ENCODE measurements at regions not wholly inside any gene's neighbourhood (a gene's known extent, or its start where the extent isn't known, plus 50 kb on each side); places are given as distances from the start of the nearest gene placed in this dataset.

GRCh38 chr2:66987733-66988132, 409.4 kb upstream of the ETAA1 start:
- TF ChIP-seq EZH2 (IDR thresholded peaks at IDR 0.05; ENCODE audit: borderline replicate concordance, control insufficient read depth, low read depth, low read length): no peak
- no peak for TF ChIP-seq CTCF (IDR thresholded peaks at IDR 0.05 in 2 of 3, conservative IDR thresholded peaks at IDR 0.05 in 1 of 3; ENCODE audit: control insufficient read depth in 2 of 3, extremely low read depth in 1 of 3, insufficient read depth in 1 of 3, low read depth in 3 of 3, low read length in 3 of 3)
- TF ChIP-seq ZNF274 (IDR thresholded peaks at IDR 0.05; ENCODE audit: insufficient read depth, insufficient read length): no peak
- TF ChIP-seq POLR2A (IDR thresholded peaks at IDR 0.05; ENCODE audit: low read depth, low read length): no peak
- TF ChIP-seq HDAC6 (IDR thresholded peaks at IDR 0.05; ENCODE audit: unreplicated experiment): no peak
- no peak for TF ChIP-seq EP300 (IDR thresholded peaks at IDR 0.05; ENCODE audit: borderline replicate concordance in 1 of 2, control insufficient read depth in 1 of 2, low read depth in 2 of 2, low read length in 2 of 2)
- TF ChIP-seq SIX5 (IDR thresholded peaks at IDR 0.05; ENCODE audit: low read depth, low read length, severe bottlenecking): no peak
- TF ChIP-seq GABPA (IDR thresholded peaks at IDR 0.05; ENCODE audit: low read depth): no peak
- no peak for TF ChIP-seq NR2C1 (IDR thresholded peaks at IDR 0.05)
- TF ChIP-seq RAD21 (IDR thresholded peaks at IDR 0.05; ENCODE audit: insufficient read depth, low read depth, low read length): no peak
- TF ChIP-seq ATF3 (IDR thresholded peaks at IDR 0.05; ENCODE audit: borderline replicate concordance, extremely low read depth, low read depth, low read length): no peak

Data from GM12878 (cell line).